Hepatocyte (in vitro differentiated cells): ENCODE measurements at regions not wholly inside any gene's neighbourhood (a gene's known extent, or its start where the extent isn't known, plus 50 kb on each side); places are given as distances from the start of the nearest gene placed in this dataset.

Experiments
- DNase-seq: peaks from one replicate; pipeline ENCODE4 v3.0.0-alpha.2; 2016; ENCODE audit warnings: low spot score
- H2AFZ ChIP-seq: fragments of 200-600 bp; sonication (generic); 2 replicates; pipeline ENCODE4 v1.6.0; 2016; ENCODE audit warnings: antibody characterized with exemption, mild to moderate bottlenecking
- H3K27ac ChIP-seq: fragments of 200-600 bp; sonication (generic); 2 replicates; pipeline ENCODE4 v1.5.1; 2016; ENCODE audit warnings: mild to moderate bottlenecking
- H3K27me3 ChIP-seq: fragments of 200-600 bp; sonication (generic); 2 replicates; pipeline ENCODE4 v1.6.1; 2016
- H3K36me3 ChIP-seq: fragments of 200-600 bp; sonication (generic); replicated peaks from 2 replicates; pipeline ENCODE4 v1.5.1; 2016; ENCODE audit warnings: low read depth; ENCODE audit not compliant: insufficient read depth
- H3K4me1 ChIP-seq: fragments of 200-600 bp; sonication (generic); 2 replicates; pipeline ENCODE4 v1.5.1; 2016; ENCODE audit warnings: mild to moderate bottlenecking, moderate library complexity; ENCODE audit not compliant: insufficient read depth
- H3K4me2 ChIP-seq: fragments of 200-600 bp; sonication (generic); 2 replicates; pipeline ENCODE4 v1.6.0; 2016
- H3K4me3 ChIP-seq: fragments of 200-600 bp; sonication (generic); 2 replicates; pipeline ENCODE4 v1.5.1; 2016; ENCODE audit warnings: mild to moderate bottlenecking
- H3K79me2 ChIP-seq: fragments of 200-600 bp; sonication (generic); 2 replicates; pipeline ENCODE4 v1.6.0; 2017; ENCODE audit warnings: mild to moderate bottlenecking
- H3K9me2 ChIP-seq: fragments of 200-600 bp; sonication (generic); replicated peaks from 2 replicates; pipeline ENCODE4 v1.6.0; 2017; ENCODE audit warnings: mild to moderate bottlenecking; ENCODE audit not compliant: insufficient read depth
- H3K9me3 ChIP-seq: fragments of 200-600 bp; sonication (generic); 2 replicates; pipeline ENCODE4 v1.5.1; 2016; ENCODE audit warnings: low read depth, mild to moderate bottlenecking
- H4K20me1 ChIP-seq: fragments of 200-600 bp; sonication (generic); 2 replicates; pipeline ENCODE4 v1.6.0; 2016; ENCODE audit warnings: mild to moderate bottlenecking; ENCODE audit not compliant: insufficient read depth, poor library complexity, severe bottlenecking
- CTCF ChIP-seq: fragments of 200-600 bp; sonication (generic); IDR thresholded peaks from 2 replicates; pipeline ENCODE4 v1.5.1; 2016; ENCODE audit warnings: antibody characterized with exemption, mild to moderate bottlenecking; ENCODE audit not compliant: poor library complexity
- EZH2 ChIP-seq: fragments of 200-600 bp; sonication (generic); IDR thresholded peaks from 2 replicates; pipeline ENCODE4 v1.6.1; 2016; ENCODE audit warnings: antibody characterized with exemption, mild to moderate bottlenecking, borderline replicate concordance
- EZH2phosphoT487 ChIP-seq: fragments of 200-600 bp; sonication (generic); IDR thresholded peaks from one replicate; pipeline ENCODE4 v1.6.1; 2018; ENCODE audit warnings: antibody characterized with exemption, mild to moderate bottlenecking, low read depth, moderate library complexity; ENCODE audit not compliant: unreplicated experiment, severe bottlenecking
- WGBS: methylation state at CpG from one replicate; pipeline ENCODE4 v1.1.6; 2016; ENCODE audit warnings: low lambda C conversion rate; ENCODE audit errors: missing lambda C conversion rate; 5-methylcytosine and 5-hydroxymethylcytosine counted together

GRCh38 chr18:78686976-78687685 is 292.5 kb upstream of the SALL3 start:
- 90% methylated on average over 13 of the region's 16 CpGs for WGBS

GRCh38 chr18:78687736-78688135 is 291.9 kb upstream of the SALL3 start:
- Histone ChIP-seq H3K9me2 (no peaks in the 10 kb centered on the region), H3K4me1 (peaks cover 5% of the 10 kb centered on the region), H3K79me2 (no peaks in the 10 kb centered on the region), H3K36me3 (no peaks in the 10 kb centered on the region), H2AFZ (no peak overlapping the region), H3K9me3 (no peaks in the 10 kb centered on the region), H3K4me2 (no peak overlapping the region), H3K27ac (no peak overlapping the region), H4K20me1 (no peaks in the 10 kb centered on the region), H3K4me3 (no peak overlapping the region), H3K27me3 (no peaks in the 10 kb centered on the region)
- WGBS: 87% methylated on average over 7 of the region's 7 CpGs
- no peak for TF ChIP-seq EZH2phosphoT487
- TF ChIP-seq CTCF: no peak
- no peak for TF ChIP-seq EZH2
- DNase-seq: no peak

More at GRCh38 chr18:78686976-78687685, 292.5 kb upstream of the SALL3 start:
- no peak for DNase-seq
- Histone ChIP-seq H3K9me3 (no peaks in the 10 kb centered on the region), H3K9me2 (no peaks in the 10 kb centered on the region), H4K20me1 (no peaks in the 10 kb centered on the region), H3K4me1 (peaks cover 5% of the 10 kb centered on the region), H3K4me3 (no peak overlapping the region), H3K79me2 (no peaks in the 10 kb centered on the region), H3K27me3 (no peaks in the 10 kb centered on the region), H3K4me2 (no peak overlapping the region), H3K27ac (no peak overlapping the region), H3K36me3 (no peaks in the 10 kb centered on the region), H2AFZ (no peak overlapping the region)
- TF ChIP-seq EZH2 (no peak), CTCF (no peak), EZH2phosphoT487 (no peak)

- H3K9me3 ChIP-seq: no peaks in the 10 kb centered on the region
- no peak overlapping the region for H3K4me3 ChIP-seq
- no peaks in the 10 kb centered on the region for H3K79me2 ChIP-seq
- H2AFZ ChIP-seq: no peak overlapping the region
- no peaks in the 10 kb centered on the region for H3K9me2 ChIP-seq
- no peaks in the 10 kb centered on the region for H4K20me1 ChIP-seq
- peaks cover 5% of the 10 kb centered on the region for H3K4me1 ChIP-seq
- WGBS: 93% methylated on average over 12 of the region's 12 CpGs
- no peaks in the 10 kb centered on the region for H3K36me3 ChIP-seq
- no peaks in the 10 kb centered on the region for H3K27me3 ChIP-seq
- DNase-seq: no peak
- H3K4me2 ChIP-seq: no peak overlapping the region
- H3K27ac ChIP-seq: no peak overlapping the region
- no peak for TF ChIP-seq EZH2phosphoT487
- TF ChIP-seq CTCF: no peak
- no peak for TF ChIP-seq EZH2
Observed at GRCh38 chr18:78688249-78688648, 291.4 kb upstream of the SALL3 start.
